ENCODE measurements at regions not wholly inside any gene's neighbourhood (a gene's known extent, or its start where the extent isn't known, plus 50 kb on each side); places are given as distances from the start of the nearest gene placed in this dataset.

- TF ChIP-seq EZH2phosphoT487 (IDR thresholded peaks at IDR 0.05; ENCODE audit: low read length) (no peak), CTCF (IDR thresholded peaks at IDR 0.05; ENCODE audit: low read length) (no peak), EZH2 (optimal IDR thresholded peaks at IDR 0.05; ENCODE audit: low read depth, low read length) (no peak)
Observed at GRCh38 chr13:77458736-77459135, 76.8 kb upstream of the SCEL start.
